ENCODE measurements at regions not wholly inside any gene's neighbourhood (a gene's known extent, or its start where the extent isn't known, plus 50 kb on each side); places are given as distances from the start of the nearest gene placed in this dataset.

DNA sequence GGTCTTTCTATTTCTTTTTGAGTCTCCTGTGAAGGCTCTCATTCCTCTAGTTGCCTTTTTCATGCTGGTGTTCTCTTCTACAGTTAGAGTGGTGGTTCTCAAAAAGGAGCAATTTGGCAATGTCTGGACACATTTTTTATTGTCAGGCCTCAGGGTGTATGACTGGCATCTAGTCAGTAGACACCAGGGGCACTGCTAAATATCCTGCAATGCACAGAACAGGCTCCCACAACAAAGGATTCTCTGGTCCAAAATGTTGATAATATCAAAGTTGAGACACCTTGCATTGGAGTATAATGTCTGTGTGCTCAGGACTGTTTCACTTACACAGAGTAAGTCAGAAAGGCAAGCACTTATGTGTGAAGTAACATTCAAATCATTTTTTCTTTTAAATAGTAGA, 1360.7 kb downstream of the ADGRL3 start:
- Histone ChIP-seq H3K4me1 (ENCODE audit: control insufficient read depth in 2 of 3, insufficient read depth in 2 of 3, low read depth in 1 of 3, low read length in 3 of 3) (no peaks in the 10 kb centered on the region), H3K9ac (ENCODE audit: low read length in 3 of 3) (no peak overlapping the region), H3K9me3 (ENCODE audit: control insufficient read depth in 2 of 3, insufficient read depth in 1 of 3, low read length in 3 of 3) (no peaks in the 10 kb centered on the region), H3K27me3 (ENCODE audit: control insufficient read depth, insufficient read depth, low read length) (no peaks in the 10 kb centered on the region), H3K4me3 (ENCODE audit: low read length in 3 of 3) (no peak overlapping the region), H3K27ac (ENCODE audit: low read depth in 2 of 2, low read length in 2 of 2) (no peak overlapping the region), H3K36me3 (ENCODE audit: control insufficient read depth in 2 of 3, insufficient read depth in 3 of 3, low read length in 3 of 3) (no peaks in the 10 kb centered on the region)
- DNase-seq (no peak), FAIRE-seq (no peak)
- TF ChIP-seq, protein P1, sequence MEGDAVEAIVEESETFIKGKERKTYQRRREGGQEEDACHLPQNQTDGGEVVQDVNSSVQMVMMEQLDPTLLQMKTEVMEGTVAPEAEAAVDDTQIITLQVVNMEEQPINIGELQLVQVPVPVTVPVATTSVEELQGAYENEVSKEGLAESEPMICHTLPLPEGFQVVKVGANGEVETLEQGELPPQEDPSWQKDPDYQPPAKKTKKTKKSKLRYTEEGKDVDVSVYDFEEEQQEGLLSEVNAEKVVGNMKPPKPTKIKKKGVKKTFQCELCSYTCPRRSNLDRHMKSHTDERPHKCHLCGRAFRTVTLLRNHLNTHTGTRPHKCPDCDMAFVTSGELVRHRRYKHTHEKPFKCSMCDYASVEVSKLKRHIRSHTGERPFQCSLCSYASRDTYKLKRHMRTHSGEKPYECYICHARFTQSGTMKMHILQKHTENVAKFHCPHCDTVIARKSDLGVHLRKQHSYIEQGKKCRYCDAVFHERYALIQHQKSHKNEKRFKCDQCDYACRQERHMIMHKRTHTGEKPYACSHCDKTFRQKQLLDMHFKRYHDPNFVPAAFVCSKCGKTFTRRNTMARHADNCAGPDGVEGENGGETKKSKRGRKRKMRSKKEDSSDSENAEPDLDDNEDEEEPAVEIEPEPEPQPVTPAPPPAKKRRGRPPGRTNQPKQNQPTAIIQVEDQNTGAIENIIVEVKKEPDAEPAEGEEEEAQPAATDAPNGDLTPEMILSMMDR (IDR thresholded peaks at IDR 0.05; ENCODE audit: borderline replicate concordance, extremely low read depth, insufficient read depth) = no peak
- intact Hi-C loops (cut with DNase I) = no loop called here

DNA sequence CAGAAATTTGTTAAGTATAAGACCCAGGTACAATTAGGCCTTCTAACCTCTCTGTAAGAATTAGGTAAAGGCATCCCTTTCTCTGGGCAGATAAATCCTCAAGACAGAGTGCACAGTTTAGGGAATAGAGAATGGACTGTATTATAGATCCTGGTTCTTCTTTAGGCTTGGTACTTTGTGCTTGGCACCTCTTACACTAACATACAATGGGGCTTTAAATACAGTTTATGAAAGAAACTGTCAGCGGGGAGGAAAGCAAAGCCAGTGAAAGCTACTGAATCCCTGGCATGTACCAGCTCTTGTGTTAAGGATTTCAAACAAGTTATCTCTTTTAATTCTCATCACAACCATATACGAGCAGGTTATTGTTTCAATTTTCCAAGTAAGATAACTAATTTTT, 1350.0 kb downstream of the ADGRL3 start:
- intact Hi-C loops (cut with DNase I) = no loop called here
- TF ChIP-seq, protein P1 (IDR thresholded peaks at IDR 0.05; ENCODE audit: borderline replicate concordance, extremely low read depth, insufficient read depth) = no peak
- DNase-seq (no peak), FAIRE-seq (no peak)
- H3K27ac ChIP-seq (ENCODE audit: low read depth in 2 of 2, low read length in 2 of 2) = no peak overlapping the region
- no peaks in the 10 kb centered on the region for H3K36me3 ChIP-seq (ENCODE audit: control insufficient read depth in 2 of 3, insufficient read depth in 3 of 3, low read length in 3 of 3)
- no peak overlapping the region for H3K4me3 ChIP-seq (ENCODE audit: low read length in 3 of 3)
- no peaks in the 10 kb centered on the region for H3K4me1 ChIP-seq (ENCODE audit: control insufficient read depth in 2 of 3, insufficient read depth in 2 of 3, low read depth in 1 of 3, low read length in 3 of 3)
- H3K9ac ChIP-seq (ENCODE audit: low read length in 3 of 3) = no peak overlapping the region
- no peaks in the 10 kb centered on the region for H3K9me3 ChIP-seq (ENCODE audit: control insufficient read depth in 2 of 3, insufficient read depth in 1 of 3, low read length in 3 of 3)
- no peaks in the 10 kb centered on the region for H3K27me3 ChIP-seq (ENCODE audit: control insufficient read depth, insufficient read depth, low read length)

DNA sequence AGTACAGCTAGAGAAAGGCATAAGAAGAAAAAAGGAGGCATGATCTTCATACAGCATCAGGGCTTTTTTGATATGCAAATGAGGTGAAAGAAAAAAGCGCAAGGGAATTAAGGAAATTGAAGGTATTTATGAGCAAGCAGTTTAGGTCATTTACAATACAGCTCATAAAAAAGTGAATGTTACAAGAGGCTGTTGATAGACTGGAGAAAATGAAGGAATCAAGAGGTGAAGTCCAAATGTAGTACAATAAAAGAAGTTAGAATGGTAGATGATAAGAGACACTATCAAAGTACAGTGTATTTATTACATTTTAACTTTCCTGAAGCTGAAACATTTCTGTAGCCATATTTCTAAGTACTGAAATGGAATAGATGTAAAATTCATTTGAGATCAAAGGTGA, 1349.5 kb downstream of the ADGRL3 start:
- no peak overlapping the region for H3K9ac ChIP-seq (ENCODE audit: low read length in 3 of 3)
- no peaks in the 10 kb centered on the region for H3K4me1 ChIP-seq (ENCODE audit: control insufficient read depth in 2 of 3, insufficient read depth in 2 of 3, low read depth in 1 of 3, low read length in 3 of 3)
- FAIRE-seq (no peak), DNase-seq (no peak)
- no peak overlapping the region for H3K27ac ChIP-seq (ENCODE audit: low read depth in 2 of 2, low read length in 2 of 2)
- no peaks in the 10 kb centered on the region for H3K36me3 ChIP-seq (ENCODE audit: control insufficient read depth in 2 of 3, insufficient read depth in 3 of 3, low read length in 3 of 3)
- no peaks in the 10 kb centered on the region for H3K27me3 ChIP-seq (ENCODE audit: control insufficient read depth, insufficient read depth, low read length)
- H3K4me3 ChIP-seq (ENCODE audit: low read length in 3 of 3) = no peak overlapping the region
- TF ChIP-seq, protein P1 (IDR thresholded peaks at IDR 0.05; ENCODE audit: borderline replicate concordance, extremely low read depth, insufficient read depth) = no peak
- no peaks in the 10 kb centered on the region for H3K9me3 ChIP-seq (ENCODE audit: control insufficient read depth in 2 of 3, insufficient read depth in 1 of 3, low read length in 3 of 3)
- intact Hi-C loops (cut with DNase I) = no loop called here

DNA sequence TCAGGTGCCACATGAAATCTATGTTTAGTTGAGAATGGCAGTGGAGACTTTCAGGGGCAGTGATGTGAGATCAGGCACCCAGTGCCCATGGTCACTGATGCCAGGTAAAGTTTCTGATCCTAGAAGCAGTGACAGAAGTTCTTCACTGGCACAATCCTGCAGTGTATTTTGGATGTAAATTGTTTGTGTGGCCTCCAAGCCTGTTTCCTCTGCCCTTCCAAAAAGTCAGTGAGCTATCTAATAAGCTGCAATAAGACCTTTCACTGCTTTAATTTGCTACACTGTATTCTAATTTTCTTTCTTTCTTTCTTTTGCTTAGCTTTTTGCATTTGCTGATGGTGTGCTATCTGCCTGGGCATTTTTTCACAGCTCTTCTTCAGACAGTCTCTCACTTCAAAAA, 1348.6 kb downstream of the ADGRL3 start:
- no peak for FAIRE-seq
- TF ChIP-seq, protein P1 (IDR thresholded peaks at IDR 0.05; ENCODE audit: borderline replicate concordance, extremely low read depth, insufficient read depth) = no peak
- no peak for DNase-seq
- Histone ChIP-seq H3K4me1 (ENCODE audit: control insufficient read depth in 2 of 3, insufficient read depth in 2 of 3, low read depth in 1 of 3, low read length in 3 of 3) (no peaks in the 10 kb centered on the region), H3K36me3 (ENCODE audit: control insufficient read depth in 2 of 3, insufficient read depth in 3 of 3, low read length in 3 of 3) (no peaks in the 10 kb centered on the region), H3K9ac (ENCODE audit: low read length in 3 of 3) (no peak overlapping the region), H3K27me3 (ENCODE audit: control insufficient read depth, insufficient read depth, low read length) (no peaks in the 10 kb centered on the region), H3K4me3 (ENCODE audit: low read length in 3 of 3) (no peak overlapping the region), H3K27ac (ENCODE audit: low read depth in 2 of 2, low read length in 2 of 2) (no peak overlapping the region), H3K9me3 (ENCODE audit: control insufficient read depth in 2 of 3, insufficient read depth in 1 of 3, low read length in 3 of 3) (no peaks in the 10 kb centered on the region)
- intact Hi-C loops (cut with DNase I) = no loop called here
